HG03159 (cell line): ENCODE measurements at regions not wholly inside any gene's neighbourhood (a gene's known extent, or its start where the extent isn't known, plus 50 kb on each side); places are given as distances from the start of the nearest gene placed in this dataset.
"Not testable (repeated sequence)": the region's sequence is repeated elsewhere in the genome, so short reads cannot be mapped to it uniquely, and the experiment has no call there.

Experiments
- ATAC-seq: cut with Tn5 transposase; IDR thresholded peaks from one replicate; pipeline ENCODE4 v1.9.1; 2021; ENCODE audit warnings: mild to moderate bottlenecking, moderate library complexity; ENCODE audit not compliant: unreplicated experiment

DNA sequence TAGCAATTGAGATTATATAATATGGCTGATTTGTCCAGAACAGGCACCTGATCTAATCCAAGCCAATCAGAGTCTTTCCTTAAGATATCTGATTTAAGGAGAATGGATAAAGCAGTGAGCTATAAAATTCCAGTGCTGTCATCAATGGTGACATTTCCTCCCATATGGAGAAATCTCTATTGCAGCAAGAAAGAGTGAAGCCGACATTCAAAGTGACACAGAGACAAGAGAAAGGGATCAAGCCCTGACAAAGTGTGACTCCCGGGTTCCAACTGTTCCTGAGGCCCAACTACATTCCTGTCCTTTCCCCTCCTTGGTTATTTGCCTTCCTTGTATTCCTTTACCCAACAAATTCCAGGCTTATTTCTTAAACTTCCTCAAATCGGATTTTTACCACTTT is 430.0 kb upstream of the SOX5 start:
- ATAC-seq = no peak

DNA sequence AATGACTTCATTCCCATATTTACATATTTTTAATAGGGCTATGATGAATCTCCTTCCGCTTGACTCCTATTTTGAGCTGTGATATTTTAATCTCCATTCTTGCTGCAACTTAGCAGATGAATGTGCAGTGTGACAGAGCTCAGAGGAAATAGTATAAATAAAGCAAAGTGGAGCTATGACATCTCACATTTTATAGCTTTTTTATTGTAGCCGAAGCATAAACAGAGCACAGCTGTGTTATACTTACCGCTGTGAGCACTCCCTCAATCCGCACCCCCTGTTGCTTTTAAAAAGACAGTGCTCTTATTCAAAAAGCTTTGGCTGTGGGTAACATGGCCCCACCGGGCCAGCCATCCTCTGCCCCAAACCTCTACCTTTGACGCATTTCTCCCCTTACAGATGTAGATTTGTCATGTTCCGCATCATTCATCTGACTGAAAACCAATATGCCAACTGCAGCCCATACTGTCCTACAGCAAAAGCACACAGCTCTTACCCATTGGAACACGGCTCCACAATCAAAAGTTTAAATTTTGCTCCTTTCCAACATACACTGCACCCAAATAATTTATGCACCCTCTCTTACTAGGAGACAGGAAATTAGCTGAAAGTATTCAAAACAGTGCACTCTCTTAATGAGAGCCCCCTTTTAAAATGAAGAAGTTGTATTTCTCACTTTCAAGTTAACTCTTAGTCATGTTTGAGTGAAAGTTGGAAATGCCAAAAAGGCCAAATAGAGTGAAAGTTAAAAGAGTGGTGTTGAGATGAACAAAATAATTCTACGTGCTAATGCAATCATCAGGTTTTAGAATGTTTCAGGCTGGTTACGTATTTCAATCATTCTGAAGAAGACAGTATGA is 429.3 kb upstream of the SOX5 start:
- ATAC-seq = peak; percentile 91

DNA sequence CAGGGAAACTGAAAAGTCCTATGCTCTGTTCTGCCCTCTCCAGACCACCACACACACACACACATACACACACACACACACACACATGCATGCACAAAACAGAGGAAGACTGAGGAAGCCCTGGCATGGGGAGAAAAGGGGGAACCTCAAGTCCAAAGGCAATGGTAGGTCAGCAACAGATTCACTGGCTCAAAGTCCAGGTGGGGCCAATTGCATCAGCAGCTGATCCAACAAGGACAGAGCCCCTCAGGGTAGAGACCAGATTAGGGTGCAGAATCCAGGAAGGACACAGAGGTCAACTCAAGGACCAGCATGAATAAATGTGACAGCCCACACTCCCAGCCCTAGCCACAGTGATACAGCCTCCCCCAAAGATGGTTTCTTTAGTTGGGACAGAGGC is 425.0 kb upstream of the SOX5 start:
- ATAC-seq = no peak

DNA sequence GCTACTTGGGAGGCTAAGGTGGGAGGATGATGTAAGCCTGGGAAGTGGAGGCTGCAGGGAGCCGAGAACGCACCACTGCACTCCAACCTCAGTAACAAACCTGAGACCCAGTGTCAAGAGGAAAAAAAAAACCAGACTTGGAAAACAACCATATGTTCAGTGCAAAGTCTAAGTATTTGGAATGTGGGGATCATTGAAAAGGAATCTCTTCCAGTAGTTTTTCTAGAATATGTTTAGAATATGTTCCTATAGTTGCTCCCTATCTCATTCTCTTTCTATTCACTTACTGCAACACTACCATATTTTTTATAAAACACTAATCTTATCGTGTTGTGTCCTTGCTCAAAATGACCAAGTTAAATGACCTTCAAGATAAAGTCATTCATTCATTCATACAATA is 423.5 kb upstream of the SOX5 start:
- ATAC-seq = no peak

DNA sequence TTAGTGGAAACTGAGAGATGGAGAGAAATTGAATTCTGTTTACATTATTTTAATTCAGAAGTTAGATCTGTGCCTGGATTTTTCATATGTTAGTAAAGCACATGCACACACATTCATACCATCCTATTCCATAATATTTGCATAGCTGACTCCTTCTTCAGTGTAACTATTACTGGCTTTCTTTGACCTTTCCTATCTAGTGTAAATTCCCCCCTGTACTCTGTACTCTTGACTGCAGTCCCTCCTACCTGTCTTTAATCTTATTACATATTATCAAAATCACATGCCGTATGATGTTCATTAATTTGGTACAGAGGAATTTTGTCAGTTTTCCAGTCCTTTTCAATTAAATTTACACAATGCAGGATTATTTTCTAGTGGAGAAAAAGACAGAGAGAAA is 417.0 kb upstream of the SOX5 start:
- ATAC-seq = no peak

DNA sequence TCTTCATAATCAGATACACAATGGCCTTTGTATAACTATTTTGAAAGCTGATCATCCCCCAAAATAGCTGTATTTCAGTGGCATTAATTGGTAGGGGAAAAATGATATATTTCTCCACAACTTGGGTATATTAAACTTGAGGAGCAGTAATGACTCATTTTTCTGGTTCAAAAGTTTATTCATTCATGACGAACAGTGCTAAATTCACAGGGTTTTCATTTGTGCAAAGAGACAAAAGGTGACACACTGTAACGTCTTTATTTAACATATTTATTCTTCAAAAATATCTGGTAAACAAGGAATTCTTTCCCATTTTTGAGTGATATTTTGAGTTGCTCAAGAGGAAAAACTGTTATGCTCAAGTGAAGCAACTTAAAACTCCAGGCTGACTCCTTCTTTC is 415.5 kb upstream of the SOX5 start:
- ATAC-seq = no peak

DNA sequence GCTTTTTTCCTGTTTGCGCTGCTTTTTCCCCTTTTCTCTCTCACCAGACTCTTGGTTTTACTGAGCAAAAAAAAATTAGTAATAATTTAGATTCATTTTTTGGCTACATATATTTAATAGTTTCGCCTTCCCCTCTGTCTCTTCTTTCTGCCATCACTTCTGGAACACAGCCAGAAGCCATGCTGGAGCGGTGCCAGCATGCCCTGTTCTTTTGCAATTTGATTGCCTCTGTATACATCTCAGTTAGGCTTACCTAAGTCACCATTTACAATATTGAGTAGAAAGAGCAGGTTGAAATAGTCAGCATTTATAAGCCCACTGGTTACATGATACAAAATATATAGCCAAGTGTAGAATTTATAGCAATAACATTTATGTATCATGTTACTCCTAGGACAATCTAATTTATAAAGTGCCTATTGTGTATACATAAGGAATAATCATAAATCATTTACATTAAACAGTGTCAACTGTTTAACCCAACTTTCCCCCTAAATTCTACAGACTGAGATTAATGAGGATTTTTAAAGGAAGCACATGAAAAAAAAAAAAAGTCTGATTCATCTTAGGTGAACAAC is 413.8 kb upstream of the SOX5 start:
- no peak for ATAC-seq

DNA sequence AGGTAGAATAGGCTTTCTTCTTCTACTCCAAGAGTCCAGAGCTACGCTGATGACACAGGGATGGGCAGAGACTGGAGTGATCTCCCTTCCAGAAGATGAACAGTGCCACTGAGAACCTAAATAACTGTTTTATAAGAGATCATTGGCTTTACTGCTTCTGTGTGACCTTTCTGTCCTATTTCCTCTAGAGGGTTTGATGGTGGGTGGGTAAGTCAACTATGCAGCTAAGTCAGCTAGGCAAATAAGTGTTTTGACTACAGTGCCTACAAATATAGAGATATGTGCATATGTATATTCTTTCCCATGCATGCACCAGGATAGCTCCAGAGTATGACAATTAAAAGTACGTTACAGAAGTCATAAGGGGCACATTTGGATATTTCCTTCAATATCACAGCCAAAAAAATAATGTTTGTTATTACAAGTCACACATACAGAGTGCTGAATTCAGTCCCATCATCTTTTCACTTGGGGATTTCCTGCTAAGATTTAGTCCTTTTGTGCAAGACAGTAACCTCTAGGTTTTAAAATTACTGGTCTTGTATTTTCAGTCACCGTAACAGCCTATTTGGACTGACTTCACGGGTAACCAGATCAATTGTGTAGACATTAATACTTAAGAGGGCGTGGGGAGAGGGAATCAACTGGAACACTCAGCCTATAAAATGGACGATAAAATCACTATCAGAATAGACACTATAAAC is 412.6 kb upstream of the SOX5 start:
- no peak for ATAC-seq

DNA sequence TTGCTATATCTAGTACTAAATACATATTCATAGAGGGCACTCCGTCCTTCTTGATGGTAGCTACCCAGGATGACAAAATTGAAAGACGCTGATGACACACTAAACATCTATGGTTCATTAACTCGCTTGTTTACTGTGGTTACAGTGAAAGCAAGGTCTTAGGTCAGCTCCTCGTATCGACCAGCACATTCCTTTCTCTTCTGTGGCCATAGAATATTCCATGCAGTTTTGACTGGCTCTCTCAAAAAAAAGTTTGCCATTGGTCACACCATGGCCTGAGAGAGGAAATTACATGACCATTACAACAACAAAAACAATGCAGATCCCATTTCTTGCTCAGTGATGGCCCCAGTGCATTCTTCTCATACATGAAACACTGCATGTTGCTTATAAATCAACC is 411.4 kb upstream of the SOX5 start:
- peak; percentile 67 for ATAC-seq

DNA sequence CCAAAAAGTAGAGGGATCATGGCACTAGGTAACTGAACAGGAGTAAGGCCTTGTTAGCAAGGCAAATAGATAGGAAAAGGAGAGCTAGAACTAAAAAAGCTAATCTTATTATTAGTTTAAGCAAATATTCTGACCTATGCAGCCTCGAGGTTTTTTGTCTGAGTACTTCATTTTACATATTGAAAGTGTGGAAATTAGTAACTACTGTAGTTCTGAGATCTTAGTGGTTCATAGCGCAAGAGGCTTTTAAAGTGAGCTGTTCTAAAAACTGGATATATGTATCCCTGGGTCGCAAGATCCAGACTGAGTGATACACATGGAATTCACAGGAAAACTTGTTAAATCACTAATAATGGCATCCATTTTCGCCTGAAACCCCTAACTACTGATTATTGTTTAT is 411.0 kb upstream of the SOX5 start:
- ATAC-seq = peak; percentile 51

DNA sequence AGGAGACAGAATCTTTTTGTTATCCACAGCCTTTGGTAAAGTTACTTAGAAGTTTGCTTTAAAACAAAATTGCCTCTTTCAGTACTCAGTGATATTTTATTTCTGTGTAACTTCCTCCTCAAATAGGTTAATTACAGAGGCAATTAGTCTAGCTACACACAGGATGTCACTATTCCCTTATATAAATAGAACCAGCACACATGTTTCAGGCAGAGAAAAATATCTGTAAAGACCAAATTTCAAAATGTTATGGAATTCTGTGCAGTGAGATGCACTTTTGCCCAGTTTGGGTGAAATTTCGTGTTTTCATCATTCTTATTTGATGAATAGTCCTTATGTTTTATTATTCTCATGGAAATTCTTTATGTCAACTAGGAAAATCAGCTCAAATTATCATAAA is 410.6 kb upstream of the SOX5 start:
- ATAC-seq = no peak

DNA sequence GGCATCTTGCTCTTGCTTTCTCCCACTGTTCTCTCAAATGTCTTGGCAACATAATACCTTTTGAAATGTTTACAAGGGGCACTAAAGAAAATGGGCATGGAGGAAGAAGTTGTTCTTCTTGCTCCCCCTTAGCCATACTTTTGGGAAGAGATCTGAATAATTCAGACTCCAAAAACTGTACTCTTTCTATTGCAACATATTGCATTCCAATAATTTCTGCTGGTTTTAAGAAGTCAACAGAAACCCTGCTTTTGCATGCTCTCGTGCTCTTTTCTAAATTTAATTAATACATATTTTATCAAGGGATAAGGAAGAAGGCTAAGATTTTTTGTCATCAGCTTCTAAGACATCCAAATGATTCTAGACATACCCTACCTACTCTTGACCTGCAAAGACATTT is 409.9 kb upstream of the SOX5 start:
- ATAC-seq = no peak

DNA sequence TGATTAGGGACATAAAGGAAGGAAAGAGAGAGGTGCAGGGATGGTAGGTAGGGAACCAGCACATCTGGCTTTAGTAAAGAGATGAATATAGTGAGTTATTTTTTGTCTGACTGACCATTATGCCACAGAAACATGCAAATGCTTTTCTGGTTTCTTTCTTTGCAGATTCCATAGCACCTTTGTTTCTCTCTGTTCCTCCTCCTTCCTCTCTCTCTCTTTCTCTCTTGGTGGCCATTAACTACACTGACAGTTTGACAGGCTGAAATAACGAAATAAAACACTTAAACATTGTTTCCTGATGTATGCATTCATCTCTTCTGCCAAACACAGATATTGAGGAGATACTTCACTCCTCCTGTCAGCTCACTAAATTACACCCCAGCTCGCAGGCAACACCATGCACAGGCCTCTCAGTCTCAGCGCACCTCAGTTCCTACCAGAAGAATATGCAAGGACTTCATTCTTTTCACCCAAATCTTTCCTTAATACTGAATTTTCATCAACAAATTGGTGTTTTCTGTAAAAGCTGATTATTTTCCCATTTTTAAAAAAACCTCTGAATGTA is 406.9 kb upstream of the SOX5 start:
- peak; percentile 50 for ATAC-seq

DNA sequence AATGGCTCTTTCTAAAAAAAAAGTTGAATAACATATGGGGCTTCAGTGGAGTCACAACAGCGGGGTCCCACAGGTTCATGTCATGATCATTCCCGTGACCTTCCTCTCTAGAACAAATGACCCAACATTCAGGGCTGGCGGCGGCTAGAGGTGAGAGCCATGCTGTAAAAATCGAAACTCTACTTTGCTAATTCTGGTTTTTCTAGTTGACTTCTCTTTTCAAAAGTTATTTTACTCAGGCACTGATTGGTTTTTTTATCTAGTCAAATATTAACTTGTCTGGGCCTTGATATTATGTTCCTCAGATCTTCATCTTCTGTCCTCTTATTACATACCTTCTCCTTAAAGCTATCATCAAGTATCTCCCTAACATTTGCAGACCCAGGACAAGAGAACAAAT is 402.9 kb upstream of the SOX5 start:
- no peak for ATAC-seq

DNA sequence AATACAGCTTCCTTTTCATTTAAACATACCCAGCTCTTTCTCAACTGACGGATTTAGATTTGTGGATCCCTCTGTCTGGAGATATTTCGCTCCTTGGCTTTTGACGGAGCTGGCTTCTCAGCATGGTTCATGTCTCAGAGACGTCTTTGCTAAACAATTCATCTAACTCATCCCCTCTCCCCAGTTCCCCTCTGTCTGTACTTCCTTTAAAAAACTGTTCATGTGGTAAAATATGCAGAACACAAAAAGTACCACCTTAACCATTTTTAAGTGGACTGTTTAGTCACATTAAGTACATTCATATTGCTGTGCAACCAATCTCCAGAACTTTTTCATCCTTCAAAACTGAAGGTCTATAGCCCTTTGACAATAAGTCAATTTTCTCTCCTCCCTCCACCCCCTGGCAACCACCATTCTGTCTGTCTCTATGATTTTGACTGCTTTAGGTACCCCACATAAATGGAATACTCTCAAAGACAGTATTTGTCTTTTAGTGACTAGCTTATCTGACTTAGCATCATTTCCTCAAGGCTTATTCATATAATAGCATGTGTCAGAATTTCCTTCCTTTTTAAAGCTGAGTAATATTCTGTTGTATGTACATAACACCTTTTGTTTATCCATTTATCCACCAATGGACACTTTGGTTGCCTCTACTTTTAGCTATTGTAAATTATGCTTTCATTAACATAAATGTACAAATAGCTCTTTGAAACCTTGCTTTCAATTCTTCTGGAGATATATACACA is 399.8 kb upstream of the SOX5 start:
- no peak for ATAC-seq

DNA sequence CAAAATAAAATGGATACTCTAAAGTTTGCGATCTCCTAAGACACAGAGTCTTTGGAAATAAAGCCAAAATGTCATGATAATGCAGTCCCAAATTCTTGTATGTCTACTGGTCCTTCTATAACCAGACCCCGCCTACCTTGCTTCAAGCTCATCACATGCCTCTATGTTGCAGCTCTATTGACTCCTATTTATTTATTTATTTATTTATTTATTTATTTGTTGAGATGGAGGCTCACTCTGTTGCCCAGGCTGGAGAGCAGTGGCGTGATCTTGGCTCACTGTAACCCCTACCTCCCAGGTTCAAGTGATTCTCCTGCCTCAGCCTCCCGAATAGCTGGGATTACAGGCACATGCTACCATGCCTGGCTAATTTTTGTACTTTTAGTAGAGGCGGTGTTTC is 398.7 kb upstream of the SOX5 start:
- not testable (repeated sequence) for ATAC-seq

DNA sequence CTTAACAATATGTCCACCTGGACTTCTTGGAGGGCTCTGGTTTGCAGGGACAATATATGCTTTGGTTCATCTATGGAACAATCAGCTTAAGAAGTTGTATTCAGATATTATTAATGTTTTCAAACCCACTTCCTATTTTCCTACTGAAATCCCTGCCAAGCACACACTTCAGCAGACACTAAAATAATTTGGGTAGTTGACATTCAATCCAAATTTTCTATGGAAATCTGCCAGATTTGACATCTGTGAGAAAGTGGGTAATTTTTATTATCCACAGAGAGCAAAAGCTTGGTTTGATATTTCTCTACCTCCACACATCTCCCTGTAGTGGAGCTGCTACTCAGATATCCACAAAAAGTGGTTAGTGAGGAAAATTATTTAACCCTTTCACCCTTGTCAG is 378.8 kb upstream of the SOX5 start:
- ATAC-seq = no peak

DNA sequence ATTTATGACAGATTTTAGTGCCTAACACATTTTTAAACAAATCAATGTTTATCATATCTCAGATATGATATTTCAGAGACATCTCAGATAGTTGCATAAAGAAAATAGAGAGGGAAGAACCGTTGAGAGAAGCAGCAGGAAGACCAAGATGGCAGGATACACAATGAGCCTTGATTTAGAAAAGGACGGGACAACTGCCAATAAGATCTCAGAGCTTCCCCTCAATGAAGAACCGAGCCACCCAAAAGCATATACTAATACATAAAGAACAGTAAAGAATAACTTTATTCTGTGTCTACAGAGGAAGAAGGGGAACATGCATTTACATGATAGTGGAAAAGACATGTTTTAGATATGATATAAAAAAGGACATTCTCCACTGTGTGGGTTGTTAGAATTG is 375.9 kb upstream of the SOX5 start:
- ATAC-seq = no peak

DNA sequence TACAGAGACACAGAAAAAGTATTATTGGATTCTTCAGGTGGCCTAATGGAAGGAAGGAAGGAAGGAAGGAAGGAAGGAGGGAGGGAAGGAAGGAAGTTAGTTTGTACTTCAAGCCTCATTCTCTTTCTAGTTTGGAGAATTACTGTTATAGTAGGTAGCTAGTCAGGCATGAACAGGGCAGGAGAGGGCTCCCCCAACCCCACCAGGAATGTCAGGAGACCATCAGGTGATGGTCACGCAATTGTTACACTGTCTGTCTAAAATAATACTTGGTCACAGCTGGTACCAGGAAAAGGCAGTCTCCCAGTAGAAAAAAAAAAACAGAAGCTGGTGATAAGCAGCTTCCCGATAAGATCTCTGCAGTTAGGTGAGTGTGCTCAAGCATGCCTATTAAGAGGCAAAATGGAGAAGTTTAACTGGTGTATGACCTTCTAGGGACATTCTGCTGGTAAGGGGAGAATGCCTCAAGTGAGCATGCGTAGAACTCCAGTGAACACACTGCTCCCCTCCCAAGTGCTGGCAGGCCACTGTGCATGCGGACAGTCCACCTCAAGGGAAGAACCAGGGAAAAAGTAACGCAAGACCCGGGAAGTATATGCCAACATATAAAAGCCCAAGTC is 358.4 kb upstream of the SOX5 start:
- ATAC-seq = no peak

DNA sequence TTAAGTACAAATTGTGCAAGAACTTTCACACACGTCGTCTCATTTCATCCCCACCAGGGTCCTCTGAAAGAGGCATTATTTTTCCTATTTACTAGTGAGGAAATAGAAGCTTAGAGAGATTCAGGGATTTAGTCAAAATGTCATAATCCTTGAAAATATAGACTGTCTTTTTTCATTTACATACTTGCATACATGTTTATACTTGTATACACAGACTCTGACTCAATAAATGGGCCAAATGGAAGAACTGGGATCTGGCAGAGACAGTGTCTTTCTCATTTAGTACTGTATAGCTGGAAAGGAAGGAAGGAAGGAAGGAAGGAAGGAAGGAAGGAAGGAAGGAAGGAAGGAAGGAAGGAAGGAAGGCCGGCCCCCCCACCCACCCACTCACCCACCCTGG is 357.7 kb upstream of the SOX5 start:
- no peak for ATAC-seq

DNA sequence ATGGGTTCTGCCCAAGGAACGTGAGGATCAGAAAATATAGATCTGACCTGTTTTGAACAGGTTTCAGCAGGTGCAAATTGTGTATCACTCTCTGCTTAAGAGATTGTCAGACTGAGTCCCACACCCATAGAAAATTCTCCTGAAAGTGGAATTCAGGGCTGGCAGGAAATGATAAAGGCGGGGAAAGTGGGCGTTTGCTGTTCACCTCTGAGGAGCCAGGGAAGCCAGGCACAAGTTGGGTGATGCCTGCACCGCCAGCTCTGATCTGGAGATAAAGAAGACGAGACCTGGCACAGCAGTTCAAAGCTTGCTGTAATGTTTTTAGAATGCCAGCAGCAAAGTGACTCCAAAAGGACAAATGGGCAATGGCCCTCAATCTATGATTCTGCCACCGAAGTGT is 356.5 kb upstream of the SOX5 start:
- ATAC-seq = no peak
